Large intestine (tissue), 3 donors: ENCODE measurements at regions not wholly inside any gene's neighbourhood (a gene's known extent, or its start where the extent isn't known, plus 50 kb on each side); places are given as distances from the start of the nearest gene placed in this dataset.

Experiments
- DNase-seq, 2 donors: peaks; one replicate each; pipeline versions ENCODE4 v3.0.0 to v3.0.0-alpha.2; 2013
- H3K27ac ChIP-seq: one replicate; pipeline ENCODE4 v1.5.1; 2013; ENCODE audit warnings: low read length
- H3K27me3 ChIP-seq: 2 replicates; pipeline ENCODE4 v1.6.1; 2013; ENCODE audit warnings: low read length; ENCODE audit not compliant: control insufficient read depth, insufficient read depth
- H3K36me3 ChIP-seq: 2 replicates; pipeline ENCODE4 v1.6.1; 2013; ENCODE audit warnings: low read length; ENCODE audit not compliant: control insufficient read depth, insufficient read depth
- H3K4me1 ChIP-seq: one replicate; pipeline ENCODE4 v1.6.1; 2013; ENCODE audit warnings: low read length; ENCODE audit not compliant: control insufficient read depth, insufficient read depth
- H3K4me3 ChIP-seq: one replicate; pipeline ENCODE4 v1.5.1; 2013; ENCODE audit warnings: low read length
- H3K9me3 ChIP-seq: one replicate; pipeline ENCODE4 v1.6.1; 2013; ENCODE audit warnings: mild to moderate bottlenecking, low read depth, low read length, moderate library complexity; ENCODE audit not compliant: control insufficient read depth
- WGBS: methylation state at CpG from one replicate; pipeline ENCODE4 v1.1.5; 2013; ENCODE audit warnings: low lambda C conversion rate; ENCODE audit not compliant: insufficient coverage; 5-methylcytosine and 5-hydroxymethylcytosine counted together

DNA sequence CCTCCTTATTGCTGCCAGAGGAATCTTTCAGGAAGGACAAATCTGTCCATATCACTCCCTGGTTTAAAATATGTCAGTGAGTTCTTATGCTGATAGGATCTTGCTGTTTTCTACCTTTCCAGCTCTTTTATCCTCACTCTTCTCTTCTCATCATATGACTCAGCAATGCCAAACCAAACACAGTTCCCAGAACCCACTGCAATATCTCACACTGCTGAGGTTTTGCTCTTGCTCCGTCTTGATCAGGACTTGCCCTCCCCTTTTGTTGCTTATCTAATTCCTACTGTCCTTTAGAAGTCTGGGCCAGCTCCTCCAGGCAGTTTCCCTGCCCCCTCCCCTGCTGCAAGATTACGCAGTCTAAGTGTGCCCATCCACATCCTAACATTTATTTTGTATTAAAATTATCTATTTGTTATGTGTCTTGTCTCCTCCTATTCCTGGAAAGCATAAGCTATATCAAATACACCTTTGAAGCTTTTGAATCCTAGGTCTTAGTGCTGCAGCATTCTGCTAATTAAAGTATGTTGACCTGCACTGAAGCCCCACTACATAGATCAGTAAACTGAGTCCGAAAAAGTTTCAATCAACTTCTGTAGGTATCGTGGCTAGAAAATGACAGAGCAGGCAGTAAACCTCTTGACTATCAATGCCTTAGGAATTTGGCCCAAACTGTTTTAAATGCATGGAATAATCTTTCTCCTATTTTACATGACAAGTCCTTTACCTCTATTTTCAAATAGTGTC, 119.2 kb upstream of the C11orf87 start:
- Histone ChIP-seq H3K4me1 (no peaks in the 10 kb centered on the region), H3K4me3 (no peak overlapping the region), H3K36me3 (no peaks in the 10 kb centered on the region), H3K9me3 (no peaks in the 10 kb centered on the region), H3K27ac (no peak overlapping the region), H3K27me3 (no peaks in the 10 kb centered on the region)
- 80% methylated on average over 3 of the region's 4 CpGs for WGBS
- no peak for DNase-seq

DNA sequence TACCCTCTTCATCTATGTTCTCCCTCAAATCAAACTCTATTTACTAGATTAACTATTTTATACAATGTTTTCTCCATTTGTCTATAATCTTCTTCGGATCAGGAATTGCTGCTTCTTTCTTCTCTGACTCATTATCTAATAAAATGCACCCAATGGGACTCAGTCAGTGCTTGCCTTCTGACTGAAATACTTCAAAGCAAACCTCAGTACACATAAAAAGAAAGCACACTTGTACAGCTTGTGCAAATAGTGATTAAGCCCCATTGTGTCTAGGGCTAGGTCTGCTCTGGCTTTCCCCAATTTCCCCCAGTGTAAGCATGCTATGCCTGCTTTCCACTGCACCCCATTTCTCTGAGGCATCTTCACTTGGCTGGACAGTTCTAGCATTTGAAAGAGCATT, 118.6 kb upstream of the C11orf87 start:
- 60% methylated on average over 1 of the region's 1 CpG for WGBS
- Histone ChIP-seq H3K36me3 (no peaks in the 10 kb centered on the region), H3K9me3 (no peaks in the 10 kb centered on the region), H3K4me3 (no peak overlapping the region), H3K4me1 (no peaks in the 10 kb centered on the region), H3K27ac (no peak overlapping the region), H3K27me3 (no peaks in the 10 kb centered on the region)
- DNase-seq, result no peak

DNA sequence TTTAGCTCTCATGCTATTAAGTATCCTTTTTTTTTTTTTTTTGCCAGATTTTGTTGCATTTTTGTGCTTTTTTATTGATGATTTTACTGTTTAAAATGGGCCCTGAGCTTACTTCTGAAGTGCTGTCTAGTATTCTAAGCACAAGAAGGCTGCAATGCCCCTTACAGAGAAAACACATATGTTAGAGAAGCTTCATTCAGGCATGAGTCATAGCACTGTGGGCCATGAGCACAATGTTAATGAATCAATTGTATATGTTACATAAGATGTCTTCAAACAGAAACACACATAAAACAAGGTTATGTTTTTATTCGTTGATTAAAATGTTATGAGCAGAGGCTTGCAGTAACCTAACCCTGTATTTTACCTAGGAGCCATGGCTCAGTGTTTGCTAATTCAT, 117.8 kb upstream of the C11orf87 start:
- no peaks in the 10 kb centered on the region for H3K27me3 ChIP-seq
- no peaks in the 10 kb centered on the region for H3K36me3 ChIP-seq
- H3K9me3 ChIP-seq, result no peaks in the 10 kb centered on the region
- no peak overlapping the region for H3K27ac ChIP-seq
- no peaks in the 10 kb centered on the region for H3K4me1 ChIP-seq
- 83% methylated on average over 1 of the region's 1 CpG for WGBS
- no peak for DNase-seq
- H3K4me3 ChIP-seq, result no peak overlapping the region

DNA sequence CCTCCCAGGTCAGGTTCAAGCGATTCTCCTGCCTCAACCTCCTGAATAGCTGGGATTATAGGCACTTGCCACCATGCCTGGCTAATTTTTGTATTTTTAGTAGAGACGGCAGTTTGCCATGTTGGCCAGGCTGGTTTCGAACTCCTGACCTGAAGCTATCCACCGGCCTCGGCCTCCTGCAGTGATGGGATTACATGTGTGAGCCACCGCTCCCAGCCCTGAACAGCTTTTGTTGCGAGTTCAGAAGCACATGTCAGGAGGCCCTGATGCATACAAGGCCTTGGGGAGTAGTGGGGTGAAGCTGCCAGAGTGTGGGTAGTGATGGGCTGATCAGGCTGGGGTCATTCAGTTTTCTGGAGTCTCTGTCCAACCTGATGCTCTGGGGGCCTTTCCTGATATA, 117.0 kb upstream of the C11orf87 start:
- no peak for DNase-seq
- no peak overlapping the region for H3K4me3 ChIP-seq
- no peaks in the 10 kb centered on the region for H3K9me3 ChIP-seq
- H3K27ac ChIP-seq, result no peak overlapping the region
- no peaks in the 10 kb centered on the region for H3K27me3 ChIP-seq
- no CpG with 5 or more reads among the region's 7 CpGs for WGBS
- H3K4me1 ChIP-seq, result no peaks in the 10 kb centered on the region
- H3K36me3 ChIP-seq, result no peaks in the 10 kb centered on the region

DNA sequence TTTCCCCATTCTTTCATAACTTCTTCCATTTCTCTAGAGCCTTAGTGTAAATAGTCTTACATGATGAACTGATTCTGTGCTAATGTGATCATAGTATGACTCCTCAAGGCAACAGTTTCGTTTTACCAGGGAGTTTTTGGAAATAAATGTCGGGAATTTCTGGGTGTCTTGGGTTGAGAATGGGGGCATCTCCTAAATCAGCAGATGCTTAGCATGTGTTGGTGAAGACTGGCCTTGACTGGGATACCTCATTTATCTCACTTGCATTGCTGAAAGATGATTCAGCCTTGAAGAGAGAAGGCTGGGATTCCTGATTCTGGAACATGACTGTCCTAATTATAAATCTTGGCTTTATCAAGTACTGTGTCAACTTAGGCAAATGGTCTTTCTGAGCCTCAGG, 115.7 kb upstream of the C11orf87 start:
- no CpG with 5 or more reads among the region's 2 CpGs for WGBS
- Histone ChIP-seq H3K4me3 (no peak overlapping the region), H3K27ac (no peak overlapping the region), H3K4me1 (no peaks in the 10 kb centered on the region), H3K27me3 (no peaks in the 10 kb centered on the region), H3K36me3 (no peaks in the 10 kb centered on the region), H3K9me3 (no peaks in the 10 kb centered on the region)
- DNase-seq, result no peak

DNA sequence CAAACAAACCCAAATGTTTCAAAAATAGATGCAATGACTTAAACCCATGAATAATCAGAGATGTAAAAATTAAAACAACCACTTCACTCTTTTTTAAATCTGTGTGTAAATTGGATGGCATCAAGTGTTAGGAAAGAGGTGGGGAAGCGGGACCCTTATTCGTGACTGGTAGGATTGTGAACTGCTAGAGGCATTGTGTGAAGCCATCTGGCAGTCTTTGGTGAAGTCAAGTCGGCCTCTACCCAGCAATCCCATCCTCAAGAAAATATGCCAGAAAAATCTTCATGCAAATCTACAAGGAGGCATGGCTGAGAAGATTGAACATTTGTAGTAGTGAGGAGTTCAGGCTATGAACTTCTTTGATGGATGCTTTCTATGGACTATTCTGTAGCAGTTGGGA, 114.6 kb upstream of the C11orf87 start:
- WGBS, result no CpG with 5 or more reads among the region's 3 CpGs
- Histone ChIP-seq H3K27ac (no peak overlapping the region), H3K27me3 (no peaks in the 10 kb centered on the region), H3K9me3 (no peaks in the 10 kb centered on the region), H3K4me3 (no peak overlapping the region), H3K36me3 (no peaks in the 10 kb centered on the region), H3K4me1 (no peaks in the 10 kb centered on the region)
- no peak for DNase-seq

DNA sequence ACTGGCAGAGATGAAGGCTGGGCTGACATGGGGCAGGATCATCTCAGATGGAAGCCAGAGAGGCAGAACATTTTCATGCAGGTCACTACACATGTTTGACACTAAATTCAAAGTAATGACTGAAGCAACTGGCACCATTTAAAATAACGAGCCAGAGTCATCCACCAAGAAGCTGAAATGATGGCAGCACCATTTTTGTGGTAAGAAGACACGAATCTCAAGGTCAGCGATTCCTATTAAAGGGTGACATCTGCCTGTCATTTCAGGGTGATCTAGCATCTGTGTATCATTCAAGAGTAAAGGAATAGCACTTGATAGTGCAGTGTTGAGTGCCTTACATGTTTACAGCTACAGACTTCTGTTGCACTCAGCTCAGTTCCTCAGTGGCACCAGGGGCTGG, 113.4 kb upstream of the C11orf87 start:
- Histone ChIP-seq H3K36me3 (no peaks in the 10 kb centered on the region), H3K27me3 (no peaks in the 10 kb centered on the region), H3K9me3 (no peaks in the 10 kb centered on the region), H3K4me3 (no peak overlapping the region), H3K4me1 (no peaks in the 10 kb centered on the region), H3K27ac (no peak overlapping the region)
- DNase-seq, result no peak
- no CpG with 5 or more reads among the region's 3 CpGs for WGBS

DNA sequence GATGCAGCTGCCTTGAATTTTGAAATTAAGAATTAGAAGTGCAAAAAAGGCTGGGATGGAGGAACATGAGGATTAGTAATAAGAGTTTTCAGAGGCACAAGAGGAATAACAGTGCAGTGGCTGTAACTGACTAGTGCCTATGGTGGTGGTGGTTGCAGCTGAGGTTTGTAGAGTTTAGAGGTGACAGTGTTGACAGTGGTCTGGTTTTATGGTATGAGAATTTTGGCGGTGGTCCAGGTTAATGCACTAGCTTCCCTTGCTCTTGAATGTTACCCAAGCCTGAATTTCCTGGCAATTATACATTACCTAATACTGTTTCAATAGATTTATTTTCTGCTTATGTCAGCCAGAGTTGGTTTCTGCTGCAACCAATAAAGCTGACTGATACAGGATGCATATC, 112.8 kb upstream of the C11orf87 start:
- no CpG with 5 or more reads among the region's 1 CpG for WGBS
- DNase-seq, result no peak
- Histone ChIP-seq H3K36me3 (no peaks in the 10 kb centered on the region), H3K4me3 (no peak overlapping the region), H3K27me3 (no peaks in the 10 kb centered on the region), H3K27ac (no peak overlapping the region), H3K4me1 (no peaks in the 10 kb centered on the region), H3K9me3 (no peaks in the 10 kb centered on the region)

DNA sequence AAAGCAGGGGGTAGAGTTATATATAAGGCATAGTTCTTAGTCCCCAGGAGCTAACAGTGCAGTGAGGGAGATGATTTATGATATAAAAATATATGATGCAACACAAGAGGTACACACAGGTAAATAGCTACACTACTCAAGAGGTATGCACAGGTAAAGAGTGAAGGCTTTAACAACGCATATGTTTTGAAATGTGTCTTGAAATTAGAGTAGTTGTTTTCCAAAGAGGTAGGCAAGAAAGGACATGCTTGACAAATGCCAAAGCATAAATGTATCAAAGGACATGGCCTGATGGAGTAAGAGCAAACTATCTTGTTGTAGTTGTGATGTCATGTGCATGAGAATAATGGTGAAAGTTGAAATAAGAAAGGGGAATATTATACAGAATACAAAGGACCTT, 104.3 kb upstream of the C11orf87 start:
- no peak overlapping the region for H3K27ac ChIP-seq
- H3K36me3 ChIP-seq, result no peaks in the 10 kb centered on the region
- H3K4me1 ChIP-seq, result no peaks in the 10 kb centered on the region
- H3K27me3 ChIP-seq, result no peaks in the 10 kb centered on the region
- no CpG with 5 or more reads among the region's 1 CpG for WGBS
- no peak for DNase-seq
- H3K4me3 ChIP-seq, result no peak overlapping the region
- no peaks in the 10 kb centered on the region for H3K9me3 ChIP-seq

DNA sequence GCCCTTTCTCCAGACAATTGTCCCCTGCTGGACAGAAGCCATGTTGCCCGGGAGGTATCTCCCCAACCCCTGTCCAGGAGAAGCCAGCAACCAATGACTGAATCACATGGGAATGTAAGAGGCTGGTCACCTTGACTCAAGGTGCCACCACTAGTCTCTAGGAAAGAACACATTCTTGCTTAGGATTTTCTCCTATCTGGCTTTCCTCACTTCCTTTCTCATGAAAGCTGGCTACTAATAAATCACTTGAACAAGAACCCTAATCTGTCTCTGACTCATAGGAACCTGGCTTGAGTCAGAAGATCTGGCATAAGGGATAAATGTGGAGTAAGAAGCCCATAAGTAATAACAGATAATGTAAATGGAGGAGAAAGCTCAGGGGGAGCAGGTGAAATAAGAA, 101.4 kb upstream of the C11orf87 start:
- Histone ChIP-seq H3K9me3 (no peaks in the 10 kb centered on the region), H3K36me3 (no peaks in the 10 kb centered on the region), H3K4me3 (no peak overlapping the region), H3K27me3 (no peaks in the 10 kb centered on the region), H3K4me1 (no peaks in the 10 kb centered on the region), H3K27ac (no peak overlapping the region)
- WGBS, result no CpG with 5 or more reads among the region's 1 CpG
- no peak for DNase-seq

DNA sequence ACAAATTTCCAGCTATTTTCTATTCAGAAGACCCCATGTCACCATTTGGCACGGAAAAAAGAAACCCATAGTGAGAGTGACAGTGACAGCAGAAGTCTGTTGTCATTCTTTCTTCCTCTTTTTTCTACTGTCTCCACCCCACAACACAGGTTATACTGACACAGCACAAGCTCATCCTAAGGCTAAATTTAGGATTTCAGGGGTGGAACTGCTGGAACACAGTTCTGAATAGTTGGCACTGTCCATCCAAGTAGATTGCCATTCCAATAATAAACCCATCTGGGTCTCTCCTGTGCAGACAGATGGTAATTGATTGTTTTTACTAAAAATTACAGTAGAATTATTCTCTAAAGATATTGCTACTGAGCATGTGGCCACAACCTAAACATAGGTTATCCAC, 95.2 kb upstream of the C11orf87 start:
- no peak overlapping the region for H3K4me3 ChIP-seq
- 80% methylated on average over 1 of the region's 1 CpG for WGBS

More for the DNA sequence above, 95.2 kb upstream of the C11orf87 start:
- H3K9me3 ChIP-seq, result no peaks in the 10 kb centered on the region
- DNase-seq, result no peak
- no peaks in the 10 kb centered on the region for H3K36me3 ChIP-seq
- no peaks in the 10 kb centered on the region for H3K27me3 ChIP-seq
- H3K27ac ChIP-seq, result no peak overlapping the region
- no peaks in the 10 kb centered on the region for H3K4me1 ChIP-seq
